ENCODE measurements at regions not wholly inside any gene's neighbourhood (a gene's known extent, or its start where the extent isn't known, plus 50 kb on each side); places are given as distances from the start of the nearest gene placed in this dataset.

DNA sequence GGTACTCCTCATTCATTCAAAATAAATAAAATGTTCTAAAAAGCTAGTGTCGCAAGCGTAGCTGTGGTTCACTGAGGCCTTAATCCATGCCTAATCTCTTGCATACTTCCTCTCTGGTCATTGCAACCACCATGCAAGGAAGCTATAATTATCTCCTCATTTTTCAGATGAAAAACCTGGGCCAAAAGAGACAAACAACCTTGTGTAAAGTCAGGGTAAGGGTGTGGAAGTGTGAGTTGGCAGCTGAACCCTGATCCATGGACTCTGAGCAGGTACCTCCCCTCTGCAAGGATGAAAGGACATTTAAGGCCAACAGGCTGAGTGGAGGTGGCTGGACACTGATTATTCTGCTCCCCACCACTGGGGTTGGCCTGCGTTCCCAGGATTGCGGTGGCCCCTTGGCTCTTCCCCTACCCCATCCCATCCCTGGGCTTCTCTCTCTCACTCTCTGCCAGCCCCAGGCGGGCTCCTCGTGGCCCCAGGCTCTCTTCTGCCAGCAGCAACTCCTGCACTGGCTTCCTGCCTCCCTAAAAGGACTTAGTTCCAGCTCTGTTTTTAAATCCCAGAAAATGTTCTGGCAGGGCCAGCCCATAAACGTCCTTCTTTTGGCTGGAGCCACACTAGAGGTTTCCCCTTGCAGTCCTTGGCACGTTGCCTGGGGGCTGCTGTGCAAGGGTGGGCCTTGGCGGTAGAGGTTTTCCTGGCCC is 72.0 kb upstream of the AFF3 start:
- TF ChIP-seq, protein P1, sequence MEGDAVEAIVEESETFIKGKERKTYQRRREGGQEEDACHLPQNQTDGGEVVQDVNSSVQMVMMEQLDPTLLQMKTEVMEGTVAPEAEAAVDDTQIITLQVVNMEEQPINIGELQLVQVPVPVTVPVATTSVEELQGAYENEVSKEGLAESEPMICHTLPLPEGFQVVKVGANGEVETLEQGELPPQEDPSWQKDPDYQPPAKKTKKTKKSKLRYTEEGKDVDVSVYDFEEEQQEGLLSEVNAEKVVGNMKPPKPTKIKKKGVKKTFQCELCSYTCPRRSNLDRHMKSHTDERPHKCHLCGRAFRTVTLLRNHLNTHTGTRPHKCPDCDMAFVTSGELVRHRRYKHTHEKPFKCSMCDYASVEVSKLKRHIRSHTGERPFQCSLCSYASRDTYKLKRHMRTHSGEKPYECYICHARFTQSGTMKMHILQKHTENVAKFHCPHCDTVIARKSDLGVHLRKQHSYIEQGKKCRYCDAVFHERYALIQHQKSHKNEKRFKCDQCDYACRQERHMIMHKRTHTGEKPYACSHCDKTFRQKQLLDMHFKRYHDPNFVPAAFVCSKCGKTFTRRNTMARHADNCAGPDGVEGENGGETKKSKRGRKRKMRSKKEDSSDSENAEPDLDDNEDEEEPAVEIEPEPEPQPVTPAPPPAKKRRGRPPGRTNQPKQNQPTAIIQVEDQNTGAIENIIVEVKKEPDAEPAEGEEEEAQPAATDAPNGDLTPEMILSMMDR (IDR thresholded peaks at IDR 0.05; ENCODE audit: unreplicated experiment) = no peak
- Mint-ChIP-seq H3K27me3 (peaks cover 6% of the 10 kb centered on the region), H3K27ac (no peak overlapping the region), H3K4me1 (ENCODE audit: low read depth) (no peaks in the 10 kb centered on the region), H3K9me3 (ENCODE audit: low read depth) (no peaks in the 10 kb centered on the region), H3K36me3 (ENCODE audit: insufficient read depth) (no peaks in the 10 kb centered on the region), H3K4me3 (ENCODE audit: low read depth) (no peak overlapping the region)
- no peak for DNase-seq (ENCODE audit: low spot score, unreplicated experiment)

DNA sequence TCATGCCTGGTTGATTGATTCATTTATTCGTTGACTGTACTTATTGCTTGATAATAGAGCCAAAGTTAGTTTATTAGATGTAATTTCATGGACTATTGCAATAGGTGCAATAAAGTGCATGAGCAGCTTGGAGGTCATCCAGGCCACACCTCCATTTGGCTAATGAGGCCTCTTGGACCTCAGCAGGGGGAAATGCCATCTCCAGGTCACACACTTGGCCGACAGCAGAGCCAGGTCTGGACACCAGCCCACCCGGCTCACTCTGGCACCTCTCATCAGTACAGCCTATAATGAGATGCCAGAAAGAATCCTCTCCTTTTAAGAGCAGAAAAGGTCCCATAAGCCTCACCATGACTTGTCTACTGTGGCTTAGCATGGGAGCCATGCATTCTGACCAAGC is 71.2 kb upstream of the AFF3 start:
- Mint-ChIP-seq H3K4me3 (ENCODE audit: low read depth) (no peak overlapping the region), H3K27me3 (peaks cover 10% of the 10 kb centered on the region), H3K4me1 (ENCODE audit: low read depth) (no peaks in the 10 kb centered on the region), H3K27ac (no peak overlapping the region), H3K9me3 (ENCODE audit: low read depth) (no peaks in the 10 kb centered on the region), H3K36me3 (ENCODE audit: insufficient read depth) (no peaks in the 10 kb centered on the region)
- TF ChIP-seq, protein P1 (IDR thresholded peaks at IDR 0.05; ENCODE audit: unreplicated experiment) = no peak
- DNase-seq (ENCODE audit: low spot score, unreplicated experiment) = no peak

DNA sequence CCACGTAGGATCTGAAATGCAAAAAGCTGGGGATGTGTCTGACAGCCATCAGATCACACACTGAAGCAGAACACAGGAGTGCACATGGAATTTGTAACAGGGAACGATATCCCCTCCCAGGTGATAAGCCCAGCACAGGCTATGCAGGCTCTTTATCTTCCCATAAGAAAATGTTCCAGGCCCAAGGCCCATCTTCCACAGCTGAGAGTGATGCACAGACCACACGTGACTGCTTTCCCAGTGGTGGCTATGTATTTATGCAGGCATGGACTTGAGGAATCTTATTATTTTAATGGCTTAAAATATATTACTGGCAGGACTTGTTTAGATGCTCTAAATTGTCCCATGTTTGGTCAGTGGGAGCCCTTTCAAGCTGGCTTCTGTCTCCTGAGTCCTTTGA is 70.5 kb upstream of the AFF3 start:
- Mint-ChIP-seq H3K36me3 (ENCODE audit: insufficient read depth) (no peaks in the 10 kb centered on the region), H3K9me3 (ENCODE audit: low read depth) (no peaks in the 10 kb centered on the region), H3K4me3 (ENCODE audit: low read depth) (no peak overlapping the region), H3K27ac (no peak overlapping the region), H3K27me3 (peaks cover 10% of the 10 kb centered on the region), H3K4me1 (ENCODE audit: low read depth) (no peaks in the 10 kb centered on the region)
- TF ChIP-seq, protein P1 (IDR thresholded peaks at IDR 0.05; ENCODE audit: unreplicated experiment) = no peak
- no peak for DNase-seq (ENCODE audit: low spot score, unreplicated experiment)

DNA sequence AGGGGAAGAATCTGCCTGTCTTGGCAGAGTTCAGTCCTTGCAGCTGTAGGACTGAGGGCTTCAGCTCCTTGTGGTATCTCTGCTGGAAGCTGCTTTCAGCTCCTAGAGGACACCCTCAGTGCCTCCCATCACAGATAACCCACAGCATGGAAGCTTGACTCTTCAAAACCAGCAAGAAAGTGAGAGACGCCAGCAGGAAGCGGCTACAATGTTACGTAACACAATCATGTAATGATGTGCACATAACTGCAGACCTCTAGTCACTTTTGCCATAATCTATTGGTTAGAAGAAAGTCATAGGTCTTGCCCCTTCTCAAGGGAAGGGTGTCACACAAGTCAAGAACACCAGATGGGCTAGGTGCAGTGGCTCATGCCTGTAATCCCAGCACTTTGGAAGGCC is 69.1 kb upstream of the AFF3 start:
- no peaks in the 10 kb centered on the region for H3K36me3 Mint-ChIP-seq (ENCODE audit: insufficient read depth)
- TF ChIP-seq, protein P1 (IDR thresholded peaks at IDR 0.05; ENCODE audit: unreplicated experiment) = no peak
- peaks cover 10% of the 10 kb centered on the region for H3K27me3 Mint-ChIP-seq
- H3K4me1 Mint-ChIP-seq (ENCODE audit: low read depth) = no peaks in the 10 kb centered on the region
- no peak for DNase-seq (ENCODE audit: low spot score, unreplicated experiment)
- H3K4me3 Mint-ChIP-seq (ENCODE audit: low read depth) = no peak overlapping the region
- H3K9me3 Mint-ChIP-seq (ENCODE audit: low read depth) = no peaks in the 10 kb centered on the region
- H3K27ac Mint-ChIP-seq = no peak overlapping the region

DNA sequence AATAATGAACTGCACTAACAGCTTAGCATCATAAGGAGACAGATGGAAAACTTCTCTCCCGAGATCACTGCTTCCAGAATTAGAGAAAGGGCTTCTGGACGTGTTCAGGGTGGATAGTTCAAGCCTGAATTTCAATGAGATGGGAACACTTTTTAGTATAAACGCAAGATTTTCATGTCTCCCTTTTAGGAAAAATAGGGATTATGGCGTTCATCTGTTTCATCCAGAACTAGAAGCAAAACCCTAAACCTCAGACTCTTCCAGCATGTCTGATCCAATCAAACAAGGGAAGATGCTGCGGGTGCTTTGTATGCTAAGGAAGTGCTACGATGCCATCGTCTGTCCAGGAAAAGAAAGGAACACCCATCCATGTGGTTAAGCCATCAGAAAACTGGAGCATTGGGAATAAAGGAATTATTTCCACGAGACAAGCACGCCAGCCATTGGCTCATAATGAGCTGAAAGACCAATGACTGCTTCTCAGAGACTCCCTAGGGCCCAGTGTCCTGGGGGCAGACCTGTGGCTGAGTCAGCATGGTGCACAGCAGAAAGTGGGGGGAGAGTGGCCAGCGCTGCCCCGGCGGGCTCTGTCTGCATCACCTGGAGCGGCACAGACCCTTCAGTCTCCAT is 65.9 kb upstream of the AFF3 start:
- no peak overlapping the region for H3K4me3 Mint-ChIP-seq (ENCODE audit: low read depth)
- H3K27ac Mint-ChIP-seq = no peak overlapping the region
- H3K4me1 Mint-ChIP-seq (ENCODE audit: low read depth) = no peaks in the 10 kb centered on the region
- peaks cover 12% of the 10 kb centered on the region for H3K27me3 Mint-ChIP-seq
- H3K36me3 Mint-ChIP-seq (ENCODE audit: insufficient read depth) = no peaks in the 10 kb centered on the region
- no peak for DNase-seq (ENCODE audit: low spot score, unreplicated experiment)
- H3K9me3 Mint-ChIP-seq (ENCODE audit: low read depth) = no peaks in the 10 kb centered on the region
- TF ChIP-seq, protein P1 (IDR thresholded peaks at IDR 0.05; ENCODE audit: unreplicated experiment) = no peak

Measured in progenitor cell of endocrine pancreas (in vitro differentiated cells).